ENCODE measurements at regions not wholly inside any gene's neighbourhood (a gene's known extent, or its start where the extent isn't known, plus 50 kb on each side); places are given as distances from the start of the nearest gene placed in this dataset.
"Not testable (repeated sequence)": the region's sequence is repeated elsewhere in the genome, so short reads cannot be mapped to it uniquely, and the experiment has no call there.

DNA sequence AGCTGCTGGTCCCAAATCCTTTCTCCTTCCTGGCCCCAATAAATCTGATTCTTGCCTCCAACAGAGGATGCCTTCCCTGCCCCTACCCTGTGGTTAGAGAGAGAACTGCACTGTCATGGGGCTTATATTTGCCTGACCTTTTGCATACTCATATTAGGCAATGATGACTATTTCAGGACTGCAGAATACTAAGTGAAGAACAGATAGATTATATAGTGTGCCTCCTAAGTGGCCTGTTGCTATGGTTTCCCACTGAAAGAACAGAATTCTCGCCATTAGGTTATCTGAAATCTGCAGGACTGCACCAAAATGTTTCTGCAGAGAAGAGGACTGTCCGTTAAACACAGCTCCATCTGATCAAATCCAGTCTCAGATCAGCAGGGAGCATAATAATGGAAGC lies 87.3 kb upstream of the CCNG1 start:
- no peak for DNase-seq (ENCODE audit: low read depth in 2 of 2)

- DNase-seq (ENCODE audit: low read depth in 2 of 2) = no peak
Observed at GRCh38 chr5:163352531-163352930, 84.9 kb upstream of the CCNG1 start.

- DNase-seq (ENCODE audit: low read depth in 2 of 2) = not testable (repeated sequence)
Observed at GRCh38 chr5:163355811-163356210, 81.6 kb upstream of the CCNG1 start.

DNA sequence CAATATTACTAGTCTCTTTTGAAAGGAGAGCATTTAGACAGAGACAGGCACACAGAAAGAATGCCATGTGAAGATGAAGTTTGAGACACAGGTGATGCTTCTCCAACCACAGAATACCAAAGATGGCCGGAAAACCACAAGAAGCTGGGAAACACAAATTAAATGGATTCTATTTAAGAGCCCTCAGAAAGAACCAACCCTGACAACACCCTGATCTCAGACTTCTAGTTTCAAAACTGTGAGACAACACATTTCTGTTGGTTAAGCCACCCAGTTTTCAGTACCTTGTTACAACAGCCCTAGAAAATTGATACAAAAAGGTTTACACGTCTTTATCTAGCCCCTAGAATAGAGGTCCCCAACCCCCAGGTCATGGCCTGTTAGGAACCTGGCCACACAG lies 79.8 kb upstream of the CCNG1 start:
- DNase-seq (ENCODE audit: low read depth in 2 of 2) = no peak

DNA sequence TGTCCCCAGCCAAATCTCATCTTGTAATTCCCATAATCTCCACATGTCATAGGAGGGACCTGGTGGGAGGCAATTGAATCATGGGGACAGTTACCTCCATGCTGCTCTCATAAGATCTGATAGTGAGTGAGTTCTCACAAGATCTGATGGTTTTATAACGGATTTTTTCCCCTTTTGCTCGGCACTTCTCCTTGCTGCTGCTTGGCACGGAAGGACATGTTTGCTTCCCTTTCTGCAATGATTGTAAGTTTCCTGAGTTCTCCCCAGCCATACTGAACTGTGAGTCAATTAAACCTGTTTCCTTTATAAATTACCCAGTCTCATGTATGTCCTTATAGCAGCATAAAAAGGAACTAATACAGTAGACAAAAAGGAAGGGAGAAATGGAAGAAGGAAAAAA lies 76.7 kb upstream of the CCNG1 start:
- DNase-seq (ENCODE audit: low read depth in 2 of 2) = no peak

- DNase-seq (ENCODE audit: low read depth in 2 of 2) = no peak
Observed at GRCh38 chr5:163361450-163361849, 75.9 kb upstream of the CCNG1 start.

DNA sequence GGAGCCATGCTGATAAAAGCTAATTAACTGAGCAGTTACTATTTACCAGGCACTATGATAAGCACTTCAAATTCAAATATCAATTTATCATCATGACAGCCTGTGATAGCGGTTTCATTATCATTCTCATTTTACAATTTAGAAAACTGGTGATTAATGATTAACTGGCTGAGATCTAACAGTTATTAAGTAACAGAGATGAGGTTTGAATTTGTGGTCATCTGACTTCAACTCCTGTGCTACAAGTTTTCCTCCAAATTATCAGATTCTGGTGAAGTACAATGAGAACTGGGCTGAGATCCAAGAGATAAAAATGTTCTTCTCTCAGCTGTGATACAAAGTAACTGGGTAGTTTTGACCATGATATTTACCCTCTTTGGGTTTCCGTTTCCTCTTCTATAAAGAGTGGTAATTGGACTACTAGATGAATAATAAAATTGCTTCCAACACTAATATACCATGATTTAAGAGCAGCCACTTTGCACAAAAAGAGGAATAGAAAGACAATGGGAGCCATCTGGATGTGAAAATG lies 74.5 kb upstream of the CCNG1 start:
- no peak for DNase-seq (ENCODE audit: low read depth in 2 of 2)

DNA sequence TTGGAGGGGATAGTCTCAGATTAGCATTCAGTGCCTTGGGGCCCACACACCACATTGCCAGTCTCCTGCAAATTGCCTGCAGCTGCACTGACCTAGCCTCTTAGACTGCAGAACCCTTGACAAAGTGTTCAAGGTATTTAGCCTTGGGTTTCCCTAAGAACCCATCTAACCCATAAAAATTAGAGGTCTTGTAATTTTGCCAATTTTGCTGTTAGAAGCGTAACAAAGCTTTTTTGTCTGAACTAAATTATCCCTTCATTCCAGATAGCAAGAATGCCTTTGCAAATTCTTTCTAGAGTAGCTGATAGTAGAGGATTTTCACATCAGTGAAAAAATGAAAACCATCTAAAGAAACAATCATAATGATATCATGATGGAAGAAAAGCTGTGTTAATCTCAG lies 74.0 kb upstream of the CCNG1 start:
- no peak for DNase-seq (ENCODE audit: low read depth in 2 of 2)

GRCh38 chr5:163366757-163367156 lies 70.6 kb upstream of the CCNG1 start:
- DNase-seq (ENCODE audit: low read depth in 2 of 2) = no peak

- no peak for DNase-seq (ENCODE audit: low read depth in 2 of 2)
Observed at GRCh38 chr5:163369776-163370385, 67.5 kb upstream of the CCNG1 start.

GRCh38 chr5:163373436-163374084 lies 63.8 kb upstream of the CCNG1 start:
- DNase-seq (ENCODE audit: low read depth in 2 of 2) = no peak

- DNase-seq (ENCODE audit: low read depth in 2 of 2) = no peak
Observed at GRCh38 chr5:163377982-163378381, 59.4 kb upstream of the CCNG1 start.

- peak in 1 of 2 donors; percentile 29 for DNase-seq (ENCODE audit: low read depth in 2 of 2)
Observed at GRCh38 chr5:163379298-163380155, 57.9 kb upstream of the CCNG1 start.

GRCh38 chr5:163381832-163382231 lies 55.6 kb upstream of the CCNG1 start:
- no peak for DNase-seq (ENCODE audit: low read depth in 2 of 2)

GRCh38 chr5:163383754-163384153 lies 53.6 kb upstream of the CCNG1 start:
- DNase-seq (ENCODE audit: low read depth in 2 of 2) = no peak

DNA sequence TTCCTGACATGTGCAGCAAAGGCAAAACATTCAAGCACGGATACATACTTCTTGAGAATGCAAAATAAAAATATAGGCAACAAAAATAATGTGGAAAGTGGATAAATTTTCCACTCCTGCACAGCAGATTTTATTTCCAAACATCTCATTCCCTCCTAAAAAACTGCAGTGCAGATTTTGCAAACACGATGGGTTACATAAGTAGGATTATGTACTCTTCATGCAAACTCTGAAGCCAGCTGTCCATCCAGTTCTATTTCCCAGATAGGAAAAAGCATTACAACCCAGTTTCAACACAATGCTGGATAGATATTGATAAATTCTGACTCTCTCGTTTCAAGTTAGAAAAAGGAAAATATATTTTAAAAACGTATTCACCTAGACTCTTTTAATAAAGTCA lies 52.7 kb upstream of the CCNG1 start:
- no peak for DNase-seq (ENCODE audit: low read depth in 2 of 2)

- no peak for DNase-seq (ENCODE audit: low read depth in 2 of 2)
Observed at GRCh38 chr5:163385271-163385670, 52.1 kb upstream of the CCNG1 start.

DNA sequence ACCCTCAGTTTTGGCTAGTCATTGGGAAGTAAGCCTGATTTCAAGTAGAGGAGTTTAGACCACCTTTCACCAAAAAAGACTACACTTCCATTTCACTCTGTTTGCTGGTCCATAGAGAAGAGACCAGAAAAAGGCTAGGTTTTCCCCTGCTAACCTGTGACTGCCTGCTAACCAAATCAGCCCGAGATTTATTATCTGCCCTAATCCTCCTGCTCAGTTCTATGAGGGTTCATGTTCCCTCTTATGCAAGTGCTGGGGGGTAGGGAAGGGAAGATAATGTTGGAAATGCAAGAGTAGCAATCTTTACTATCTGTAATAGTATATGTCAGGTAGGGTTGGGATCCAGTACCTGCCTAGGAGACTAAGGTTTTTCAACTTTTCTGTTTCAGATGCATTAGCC lies 51.6 kb upstream of the CCNG1 start:
- no peak for DNase-seq (ENCODE audit: low read depth in 2 of 2)

- no peak for DNase-seq (ENCODE audit: low read depth in 2 of 2)
Observed at GRCh38 chr5:163386352-163386751, 51.0 kb upstream of the CCNG1 start.

DNA sequence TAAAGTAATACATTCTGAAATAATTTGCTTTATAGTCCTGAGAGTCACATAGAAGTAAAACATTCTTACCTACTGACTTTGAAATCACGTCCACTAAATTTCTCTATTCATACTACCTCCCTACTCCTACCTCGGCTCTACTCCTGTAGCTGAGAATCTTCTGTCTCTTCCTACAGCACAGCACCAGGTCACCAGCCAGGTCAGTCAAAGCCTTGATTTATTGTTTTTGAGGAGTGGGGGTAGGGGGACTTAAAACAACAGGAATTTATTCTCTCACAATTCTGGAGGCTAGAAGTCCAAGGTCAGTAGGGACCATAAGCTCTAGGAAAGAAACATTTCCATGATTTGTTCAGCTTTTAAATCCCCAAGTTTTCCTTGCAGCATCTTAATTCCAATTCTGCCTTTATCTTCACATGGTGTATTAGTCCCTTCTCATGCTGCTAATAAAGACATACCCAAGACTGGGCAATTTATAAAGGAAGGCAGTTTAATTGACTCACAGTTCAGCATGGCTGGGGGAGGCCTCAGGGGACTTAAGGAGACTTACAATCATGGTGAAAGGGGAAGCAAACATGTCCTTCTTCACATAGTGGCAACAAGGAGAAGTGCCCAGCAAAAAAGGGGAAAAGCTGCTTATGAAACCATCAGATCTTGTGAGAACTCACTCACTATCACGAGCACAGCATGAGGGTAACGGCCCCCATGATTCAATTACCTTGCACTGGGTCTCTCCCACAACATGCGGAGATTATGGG lies 49.6 kb upstream of the CCNG1 start:
- DNase-seq (ENCODE audit: low read depth in 2 of 2) = no peak
